LNCaP clone FGC (cell line): ENCODE measurements at regions not wholly inside any gene's neighbourhood (a gene's known extent, or its start where the extent isn't known, plus 50 kb on each side); places are given as distances from the start of the nearest gene placed in this dataset.

Source experiments
- DNase-seq: peaks from one replicate; pipeline ENCODE4 v3.0.0-alpha.2; 2011; ENCODE audit warnings: low read depth
- H3K4me3 ChIP-seq: 2 replicates; pipeline ENCODE4 v1.5.1; 2011; ENCODE audit warnings: mild to moderate bottlenecking, low read depth, low read length, control low read depth
- CTCF ChIP-seq: IDR thresholded peaks from 2 replicates; pipeline ENCODE4 v1.5.1; 2012; ENCODE audit warnings: mild to moderate bottlenecking; ENCODE audit not compliant: control insufficient read depth, insufficient read depth; ENCODE audit errors: extremely low read depth

DNA sequence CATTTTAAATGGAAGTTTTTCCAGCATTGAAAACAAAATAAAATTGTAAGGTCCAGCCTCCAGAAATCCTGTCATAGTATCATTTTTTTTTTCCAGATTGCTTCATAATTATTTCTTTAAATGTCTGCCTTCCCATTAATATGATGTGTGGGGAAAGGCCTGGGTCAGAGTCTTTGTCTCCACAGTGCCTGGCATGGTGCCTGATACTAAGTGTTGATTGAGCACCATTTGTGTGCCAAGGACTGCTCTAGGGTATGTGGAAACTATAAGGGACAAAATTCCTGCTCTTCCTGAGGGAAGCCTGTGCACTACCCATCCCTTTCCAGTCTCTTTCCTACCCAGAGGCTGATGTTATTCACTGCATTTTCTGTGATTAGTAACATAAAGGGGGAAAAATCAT lies 53.1 kb upstream of the BEND4 start:
- no peak for TF ChIP-seq CTCF
- no peak for DNase-seq
- H3K4me3 ChIP-seq = no peak overlapping the region

DNA sequence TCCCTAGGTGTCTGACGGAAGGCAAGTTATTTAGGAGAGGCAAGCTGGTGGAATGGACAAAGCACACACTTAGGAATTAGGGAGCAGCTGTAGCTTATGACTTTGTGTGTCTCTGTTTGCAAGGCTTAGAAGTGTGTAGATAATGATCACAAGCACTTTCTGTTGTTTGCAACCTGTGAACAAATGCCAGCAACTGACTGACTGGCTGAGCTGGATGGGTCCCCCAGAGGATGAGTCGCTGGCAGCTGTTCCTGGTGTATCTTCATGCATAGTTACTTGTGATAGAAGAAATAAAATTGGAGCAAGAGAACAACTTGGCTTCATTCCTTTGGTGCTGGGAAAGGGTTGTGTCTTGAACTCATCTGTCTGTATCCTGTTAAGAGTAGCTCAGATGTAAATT lies 64.2 kb upstream of the BEND4 start:
- no peak for TF ChIP-seq CTCF
- H3K4me3 ChIP-seq = no peak overlapping the region
- DNase-seq = peak; percentile 58

GRCh38 chr4:42225286-42225685 lies 72.8 kb upstream of the BEND4 start:
- DNase-seq = no peak
- no peak for TF ChIP-seq CTCF
- H3K4me3 ChIP-seq = no peak overlapping the region

DNA sequence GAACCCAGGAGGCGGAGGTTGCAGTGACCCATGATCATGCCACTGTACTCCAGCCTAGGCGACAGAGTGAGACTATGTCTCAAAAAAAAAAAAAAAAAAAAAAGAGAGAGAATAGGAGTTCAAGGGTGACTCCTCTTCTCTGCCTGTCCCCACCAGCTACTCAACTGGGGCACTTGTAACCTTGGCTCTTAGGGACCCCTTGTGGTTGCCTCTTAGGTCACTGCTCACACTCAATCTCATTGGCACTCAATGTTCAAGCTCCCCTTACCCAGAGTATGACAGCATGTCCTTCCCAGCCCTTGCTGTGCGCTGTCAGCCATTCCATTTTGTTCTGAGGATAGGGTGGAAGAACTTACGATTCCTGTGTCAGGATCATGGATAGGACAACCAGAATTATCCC lies 82.4 kb upstream of the BEND4 start:
- no peak overlapping the region for H3K4me3 ChIP-seq
- TF ChIP-seq CTCF = no peak
- DNase-seq = no peak

DNA sequence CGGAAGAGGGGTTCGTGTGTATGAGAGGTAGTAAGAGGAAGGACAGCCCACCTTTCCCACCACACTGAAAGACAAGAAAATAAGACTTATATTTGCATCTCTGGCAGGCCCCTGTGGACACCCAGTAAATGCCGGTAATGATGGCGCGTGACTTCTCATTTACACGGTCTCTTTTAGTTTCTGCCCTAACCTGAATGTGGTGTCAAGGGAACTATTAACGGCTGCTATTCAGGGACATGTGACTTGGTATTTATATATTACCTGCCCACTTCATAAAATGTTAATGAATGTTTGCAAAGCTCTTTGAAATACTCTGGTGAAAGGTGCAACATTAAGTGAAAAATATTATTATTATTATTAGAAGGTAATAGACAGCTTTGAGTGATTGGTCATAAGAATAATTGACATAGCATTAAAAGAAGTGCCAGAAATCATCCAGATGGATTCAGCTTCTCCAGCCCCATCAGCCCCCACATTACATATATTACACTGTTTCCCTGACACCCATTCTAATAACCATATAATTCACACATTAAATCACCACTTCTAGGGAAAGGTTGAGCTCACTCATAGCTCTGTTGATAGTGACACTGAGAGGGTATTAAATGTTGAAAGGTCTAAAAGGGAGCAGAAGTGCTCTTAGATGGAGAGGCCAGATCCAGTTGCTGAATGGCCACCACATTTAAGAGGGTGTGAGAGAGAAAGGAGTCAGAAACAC lies 83.0 kb upstream of the BEND4 start:
- no peak for DNase-seq
- no peak for TF ChIP-seq CTCF
- H3K4me3 ChIP-seq = no peak overlapping the region

GRCh38 chr4:42237010-42237409 lies 84.6 kb upstream of the BEND4 start:
- DNase-seq = no peak
- H3K4me3 ChIP-seq = no peak overlapping the region
- no peak for TF ChIP-seq CTCF

GRCh38 chr4:42237451-42237850 lies 85.0 kb upstream of the BEND4 start:
- no peak for DNase-seq
- no peak overlapping the region for H3K4me3 ChIP-seq
- no peak for TF ChIP-seq CTCF
